Activated T-helper 17 cell treated with anti-CD3 and anti-CD28 coated beads, Interleukin-2, amount 50 U/mL, for 72 hours (primary cell): ENCODE measurements at regions not wholly inside any gene's neighbourhood (a gene's known extent, or its start where the extent isn't known, plus 50 kb on each side); places are given as distances from the start of the nearest gene placed in this dataset.

Experiments
- ATAC-seq: fragments of 150-1000 bp; cut with Tn5 transposase; replicated peaks from 2 replicates; pipeline ENCODE4 v1.10.0; 2021; ENCODE audit warnings: mild to moderate bottlenecking, moderate library complexity
- H3K27ac Mint-ChIP-seq: one replicate; pipeline ENCODE4 v1.8.0; 2022; ENCODE audit warnings: mixed read lengths
- H3K27me3 Mint-ChIP-seq: one replicate; pipeline ENCODE4 v1.8.0; 2022; ENCODE audit warnings: mixed read lengths
- H3K36me3 Mint-ChIP-seq: one replicate; pipeline ENCODE4 v1.8.0; 2022; ENCODE audit warnings: low read depth, mild to moderate bottlenecking, mixed read lengths
- H3K4me1 Mint-ChIP-seq: one replicate; pipeline ENCODE4 v1.8.0; 2022; ENCODE audit warnings: mixed read lengths
- H3K4me3 Mint-ChIP-seq: one replicate; pipeline ENCODE4 v1.8.0; 2022; ENCODE audit warnings: mild to moderate bottlenecking, mixed read lengths
- H3K9me3 Mint-ChIP-seq: one replicate; pipeline ENCODE4 v1.8.0; 2022; ENCODE audit warnings: mixed read lengths

- H3K36me3 Mint-ChIP-seq = no peaks in the 10 kb centered on the region
- H3K9me3 Mint-ChIP-seq = no peaks in the 10 kb centered on the region
- no peak overlapping the region for H3K27ac Mint-ChIP-seq
- H3K4me3 Mint-ChIP-seq = no peak overlapping the region
- no peak for ATAC-seq
- no peaks in the 10 kb centered on the region for H3K27me3 Mint-ChIP-seq
- H3K4me1 Mint-ChIP-seq = no peaks in the 10 kb centered on the region
Measured at GRCh38 chr10:130440971-130441370, 304.8 kb downstream of the GLRX3 start.

- no peak for ATAC-seq
- no peaks in the 10 kb centered on the region for H3K9me3 Mint-ChIP-seq
- H3K36me3 Mint-ChIP-seq = no peaks in the 10 kb centered on the region
- H3K4me3 Mint-ChIP-seq = no peak overlapping the region
- H3K27me3 Mint-ChIP-seq = peaks cover 4% of the 10 kb centered on the region
- no peaks in the 10 kb centered on the region for H3K4me1 Mint-ChIP-seq
- no peak overlapping the region for H3K27ac Mint-ChIP-seq
Measured at GRCh38 chr10:130443066-130443465, 306.9 kb downstream of the GLRX3 start.

- Mint-ChIP-seq H3K4me3 (no peak overlapping the region), H3K4me1 (no peaks in the 10 kb centered on the region), H3K27ac (no peak overlapping the region), H3K9me3 (no peaks in the 10 kb centered on the region), H3K36me3 (no peaks in the 10 kb centered on the region), H3K27me3 (peaks cover 17% of the 10 kb centered on the region)
- no peak for ATAC-seq
Measured at GRCh38 chr10:130453036-130453720, 317.0 kb downstream of the GLRX3 start.

- Mint-ChIP-seq H3K27ac (no peak overlapping the region), H3K4me3 (no peak overlapping the region), H3K9me3 (no peaks in the 10 kb centered on the region), H3K27me3 (peaks cover 17% of the 10 kb centered on the region), H3K36me3 (no peaks in the 10 kb centered on the region), H3K4me1 (no peaks in the 10 kb centered on the region)
- ATAC-seq = no peak
Measured at GRCh38 chr10:130453721-130454542, 317.7 kb downstream of the GLRX3 start.

- Mint-ChIP-seq H3K4me1 (no peaks in the 10 kb centered on the region), H3K9me3 (no peaks in the 10 kb centered on the region), H3K4me3 (no peak overlapping the region), H3K27ac (no peak overlapping the region), H3K27me3 (peaks cover 14% of the 10 kb centered on the region), H3K36me3 (no peaks in the 10 kb centered on the region)
- ATAC-seq = no peak
Measured at GRCh38 chr10:130454543-130455000, 318.4 kb downstream of the GLRX3 start.

GRCh38 chr10:130455111-130455695 is 319.0 kb downstream of the GLRX3 start:
- H3K27me3 Mint-ChIP-seq = peaks cover 12% of the 10 kb centered on the region
- H3K36me3 Mint-ChIP-seq = no peaks in the 10 kb centered on the region
- no peaks in the 10 kb centered on the region for H3K9me3 Mint-ChIP-seq
- H3K27ac Mint-ChIP-seq = no peak overlapping the region
- no peak overlapping the region for H3K4me3 Mint-ChIP-seq
- no peaks in the 10 kb centered on the region for H3K4me1 Mint-ChIP-seq
- no peak for ATAC-seq

- ATAC-seq = no peak
- H3K4me1 Mint-ChIP-seq = no peaks in the 10 kb centered on the region
- H3K9me3 Mint-ChIP-seq = no peaks in the 10 kb centered on the region
- H3K27me3 Mint-ChIP-seq = peaks cover 12% of the 10 kb centered on the region
- H3K27ac Mint-ChIP-seq = no peak overlapping the region
- H3K4me3 Mint-ChIP-seq = no peak overlapping the region
- no peaks in the 10 kb centered on the region for H3K36me3 Mint-ChIP-seq
Measured at GRCh38 chr10:130455791-130456190, 319.6 kb downstream of the GLRX3 start.

GRCh38 chr10:130456616-130457015 is 320.4 kb downstream of the GLRX3 start:
- peaks cover 12% of the 10 kb centered on the region for H3K27me3 Mint-ChIP-seq
- no peak for ATAC-seq
- H3K9me3 Mint-ChIP-seq = no peaks in the 10 kb centered on the region
- H3K4me3 Mint-ChIP-seq = no peak overlapping the region
- H3K4me1 Mint-ChIP-seq = no peaks in the 10 kb centered on the region
- no peak overlapping the region for H3K27ac Mint-ChIP-seq
- H3K36me3 Mint-ChIP-seq = no peaks in the 10 kb centered on the region

GRCh38 chr10:130458509-130458908 is 322.3 kb downstream of the GLRX3 start:
- Mint-ChIP-seq H3K4me1 (no peaks in the 10 kb centered on the region), H3K27me3 (peaks cover 5% of the 10 kb centered on the region), H3K36me3 (no peaks in the 10 kb centered on the region), H3K27ac (no peak overlapping the region), H3K4me3 (no peak overlapping the region), H3K9me3 (no peaks in the 10 kb centered on the region)
- no peak for ATAC-seq

- Mint-ChIP-seq H3K27ac (no peak overlapping the region), H3K4me1 (no peaks in the 10 kb centered on the region), H3K36me3 (no peaks in the 10 kb centered on the region), H3K27me3 (peaks cover 5% of the 10 kb centered on the region), H3K4me3 (no peak overlapping the region), H3K9me3 (no peaks in the 10 kb centered on the region)
- ATAC-seq = no peak
Measured at GRCh38 chr10:130459011-130459410, 322.8 kb downstream of the GLRX3 start.

- Mint-ChIP-seq H3K27ac (no peak overlapping the region), H3K36me3 (no peaks in the 10 kb centered on the region), H3K27me3 (peaks cover 5% of the 10 kb centered on the region), H3K9me3 (no peaks in the 10 kb centered on the region), H3K4me3 (no peak overlapping the region), H3K4me1 (no peaks in the 10 kb centered on the region)
- ATAC-seq = no peak
Measured at GRCh38 chr10:130459851-130460490, 323.8 kb downstream of the GLRX3 start.

- Mint-ChIP-seq H3K27ac (no peak overlapping the region), H3K4me3 (no peak overlapping the region), H3K36me3 (no peaks in the 10 kb centered on the region), H3K4me1 (no peaks in the 10 kb centered on the region), H3K27me3 (no peaks in the 10 kb centered on the region), H3K9me3 (no peaks in the 10 kb centered on the region)
- no peak for ATAC-seq
Measured at GRCh38 chr10:130461631-130462030, 325.4 kb downstream of the GLRX3 start.

- H3K9me3 Mint-ChIP-seq = peaks cover 3% of the 10 kb centered on the region
- no peak for ATAC-seq
- no peaks in the 10 kb centered on the region for H3K4me1 Mint-ChIP-seq
- H3K36me3 Mint-ChIP-seq = no peaks in the 10 kb centered on the region
- H3K4me3 Mint-ChIP-seq = no peak overlapping the region
- H3K27ac Mint-ChIP-seq = no peak overlapping the region
- H3K27me3 Mint-ChIP-seq = no peaks in the 10 kb centered on the region
Measured at GRCh38 chr10:130463104-130463875, 327.1 kb downstream of the GLRX3 start.

- H3K4me3 Mint-ChIP-seq = no peak overlapping the region
- H3K27ac Mint-ChIP-seq = no peak overlapping the region
- no peak for ATAC-seq
- H3K9me3 Mint-ChIP-seq = peaks cover 3% of the 10 kb centered on the region
- no peaks in the 10 kb centered on the region for H3K4me1 Mint-ChIP-seq
- no peaks in the 10 kb centered on the region for H3K36me3 Mint-ChIP-seq
- H3K27me3 Mint-ChIP-seq = no peaks in the 10 kb centered on the region
Measured at GRCh38 chr10:130463876-130464364, 327.7 kb downstream of the GLRX3 start.
